MM.1S (cell line): ENCODE measurements at regions not wholly inside any gene's neighbourhood (a gene's known extent, or its start where the extent isn't known, plus 50 kb on each side); places are given as distances from the start of the nearest gene placed in this dataset.

Experiments used
- DNase-seq: peaks from one replicate; pipeline ENCODE4 v3.0.0-alpha.2; 2015
- H2AFZ ChIP-seq: fragments of 300-600 bp; sonication (generic); 2 replicates; pipeline ENCODE4 v1.6.0; 2016; ENCODE audit warnings: antibody characterized with exemption, low read length
- H3F3A ChIP-seq: fragments of 300-600 bp; sonication (generic); 2 replicates; pipeline ENCODE4 v1.6.1; 2016; ENCODE audit warnings: mild to moderate bottlenecking, antibody characterized with exemption, low read length, moderate library complexity, mixed read lengths; ENCODE audit not compliant: insufficient read depth
- H3K27ac ChIP-seq: fragments of 300-600 bp; sonication (generic); 2 replicates; pipeline ENCODE4 v1.5.1; 2016; ENCODE audit warnings: mild to moderate bottlenecking, low read length
- H3K27me3 ChIP-seq: fragments of 300-600 bp; sonication (generic); replicated peaks from 2 replicates; pipeline ENCODE4 v1.6.0; 2016; ENCODE audit warnings: low read length; ENCODE audit not compliant: insufficient read depth
- H3K36me3 ChIP-seq: fragments of 300-600 bp; sonication (generic); replicated peaks from 2 replicates; pipeline ENCODE4 v1.6.1; 2016; ENCODE audit warnings: mild to moderate bottlenecking, low read length, mixed read lengths; ENCODE audit not compliant: insufficient read depth
- H3K4me1 ChIP-seq: fragments of 300-600 bp; sonication (generic); 2 replicates; pipeline ENCODE4 v1.6.1; 2016; ENCODE audit warnings: low read length, mixed read lengths
- H3K4me2 ChIP-seq: fragments of 300-600 bp; sonication (generic); 2 replicates; pipeline ENCODE4 v1.6.0; 2016; ENCODE audit warnings: low read depth, low read length
- H3K4me3 ChIP-seq: fragments of 300-600 bp; sonication (generic); 2 replicates; pipeline ENCODE4 v1.5.1; 2016; ENCODE audit warnings: low read length, mixed read lengths
- H3K79me2 ChIP-seq: fragments of 300-600 bp; sonication (generic); 2 replicates; pipeline ENCODE4 v1.6.1; 2016; ENCODE audit warnings: mixed run types, low read length, mixed read lengths
- H3K9ac ChIP-seq: fragments of 300-600 bp; sonication (generic); 2 replicates; pipeline ENCODE4 v1.6.1; 2016; ENCODE audit warnings: low read length, mixed read lengths
- H3K9me2 ChIP-seq: fragments of 300-600 bp; sonication (generic); replicated peaks from 2 replicates; pipeline ENCODE4 v1.6.1; 2016; ENCODE audit warnings: mild to moderate bottlenecking, low read length, mixed read lengths; ENCODE audit not compliant: insufficient read depth
- H3K9me3 ChIP-seq: fragments of 300-600 bp; sonication (generic); replicated peaks from 2 replicates; pipeline ENCODE4 v1.6.1; 2016; ENCODE audit warnings: mild to moderate bottlenecking, low read length, mixed read lengths; ENCODE audit not compliant: insufficient read depth
- H4K20me1 ChIP-seq: fragments of 300-600 bp; sonication (generic); 2 replicates; pipeline ENCODE4 v1.6.1; 2016; ENCODE audit warnings: mild to moderate bottlenecking, low read length, moderate library complexity, mixed read lengths; ENCODE audit not compliant: insufficient read depth
- EZH2 ChIP-seq: fragments of 300-600 bp; sonication (generic); optimal IDR thresholded peaks from 2 replicates; pipeline ENCODE3; 2017; ENCODE audit warnings: low read depth, mild to moderate bottlenecking, antibody characterized with exemption, low read length, mixed read lengths
- EZH2phosphoT487 ChIP-seq: fragments of 300-600 bp; sonication (generic); IDR thresholded peaks from 2 replicates; pipeline ENCODE4 v1.6.1; 2018; ENCODE audit warnings: antibody characterized with exemption, low read length
- TF ChIP-seq, protein P1 (sequence below): fragments of 300-600 bp; sonication (generic); IDR thresholded peaks from 2 replicates; pipeline ENCODE4 v1.5.1; 2016; ENCODE audit warnings: antibody characterized with exemption, low read length, mixed read lengths

GRCh38 chr7:34281260-34281659, 375.9 kb downstream of the BMPER start:
- Histone ChIP-seq H3K36me3 (no peaks in the 10 kb centered on the region), H3K4me2 (no peak overlapping the region), H3K79me2 (no peaks in the 10 kb centered on the region), H3K27ac (no peak overlapping the region), H3K27me3 (no peaks in the 10 kb centered on the region), H3K4me1 (no peaks in the 10 kb centered on the region), H3F3A (no peaks in the 10 kb centered on the region), H4K20me1 (no peaks in the 10 kb centered on the region), H2AFZ (no peak overlapping the region), H3K9me3 (no peaks in the 10 kb centered on the region), H3K4me3 (no peak overlapping the region), H3K9me2 (no peaks in the 10 kb centered on the region), H3K9ac (no peak overlapping the region)
- no peak for DNase-seq
- no peak for TF ChIP-seq EZH2phosphoT487
- TF ChIP-seq, protein P1, sequence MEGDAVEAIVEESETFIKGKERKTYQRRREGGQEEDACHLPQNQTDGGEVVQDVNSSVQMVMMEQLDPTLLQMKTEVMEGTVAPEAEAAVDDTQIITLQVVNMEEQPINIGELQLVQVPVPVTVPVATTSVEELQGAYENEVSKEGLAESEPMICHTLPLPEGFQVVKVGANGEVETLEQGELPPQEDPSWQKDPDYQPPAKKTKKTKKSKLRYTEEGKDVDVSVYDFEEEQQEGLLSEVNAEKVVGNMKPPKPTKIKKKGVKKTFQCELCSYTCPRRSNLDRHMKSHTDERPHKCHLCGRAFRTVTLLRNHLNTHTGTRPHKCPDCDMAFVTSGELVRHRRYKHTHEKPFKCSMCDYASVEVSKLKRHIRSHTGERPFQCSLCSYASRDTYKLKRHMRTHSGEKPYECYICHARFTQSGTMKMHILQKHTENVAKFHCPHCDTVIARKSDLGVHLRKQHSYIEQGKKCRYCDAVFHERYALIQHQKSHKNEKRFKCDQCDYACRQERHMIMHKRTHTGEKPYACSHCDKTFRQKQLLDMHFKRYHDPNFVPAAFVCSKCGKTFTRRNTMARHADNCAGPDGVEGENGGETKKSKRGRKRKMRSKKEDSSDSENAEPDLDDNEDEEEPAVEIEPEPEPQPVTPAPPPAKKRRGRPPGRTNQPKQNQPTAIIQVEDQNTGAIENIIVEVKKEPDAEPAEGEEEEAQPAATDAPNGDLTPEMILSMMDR, result peak; percentile 30
- no peak for TF ChIP-seq EZH2

- Histone ChIP-seq H4K20me1 (no peaks in the 10 kb centered on the region), H3K79me2 (no peaks in the 10 kb centered on the region), H3K4me1 (no peaks in the 10 kb centered on the region), H2AFZ (no peak overlapping the region), H3K36me3 (no peaks in the 10 kb centered on the region), H3K9me3 (no peaks in the 10 kb centered on the region), H3K9me2 (no peaks in the 10 kb centered on the region), H3F3A (no peaks in the 10 kb centered on the region), H3K27ac (no peak overlapping the region), H3K4me2 (no peak overlapping the region), H3K27me3 (no peaks in the 10 kb centered on the region), H3K4me3 (no peak overlapping the region), H3K9ac (no peak overlapping the region)
- no peak for DNase-seq
- no peak for TF ChIP-seq EZH2
- no peak for TF ChIP-seq EZH2phosphoT487
- TF ChIP-seq, protein P1, result no peak
Observed at GRCh38 chr7:34282271-34282670, 375.7 kb upstream of the NPSR1 start.

DNA sequence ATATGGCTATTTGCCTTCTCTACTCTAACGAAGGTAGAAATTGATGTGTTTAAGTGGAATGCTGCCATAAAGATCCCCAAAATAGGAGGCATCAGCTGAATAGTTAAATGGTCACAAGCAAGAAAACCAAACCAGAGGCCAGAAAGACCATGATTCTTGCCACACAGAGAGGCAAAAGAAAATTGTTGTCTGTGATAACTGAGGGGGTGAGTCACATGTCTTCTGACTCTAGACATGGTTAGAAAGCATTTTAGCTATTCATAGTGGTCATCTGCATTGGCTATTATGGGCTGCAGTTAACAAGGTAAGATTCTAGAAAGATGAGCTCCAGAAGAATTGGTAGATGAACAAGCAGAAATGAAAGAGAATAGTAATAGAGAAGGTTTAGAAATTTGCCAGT, 361.4 kb upstream of the NPSR1 start:
- no peak overlapping the region for H3K4me3 ChIP-seq
- no peaks in the 10 kb centered on the region for H3K9me2 ChIP-seq
- H3K27me3 ChIP-seq, result no peaks in the 10 kb centered on the region
- H3F3A ChIP-seq, result no peaks in the 10 kb centered on the region
- H3K36me3 ChIP-seq, result no peaks in the 10 kb centered on the region
- no peaks in the 10 kb centered on the region for H4K20me1 ChIP-seq
- no peaks in the 10 kb centered on the region for H3K9me3 ChIP-seq
- no peak overlapping the region for H2AFZ ChIP-seq
- DNase-seq, result no peak
- H3K79me2 ChIP-seq, result no peaks in the 10 kb centered on the region
- no peak overlapping the region for H3K4me2 ChIP-seq
- H3K27ac ChIP-seq, result no peak overlapping the region
- no peak for TF ChIP-seq EZH2phosphoT487
- TF ChIP-seq, protein P1, result no peak
- no peak for TF ChIP-seq EZH2
- no peaks in the 10 kb centered on the region for H3K4me1 ChIP-seq
- H3K9ac ChIP-seq, result no peak overlapping the region
